ENCODE measurements at regions not wholly inside any gene's neighbourhood (a gene's known extent, or its start where the extent isn't known, plus 50 kb on each side); places are given as distances from the start of the nearest gene placed in this dataset.

- TF ChIP-seq CTCF (IDR thresholded peaks at IDR 0.05; ENCODE audit: unreplicated experiment), result no peak
- Mint-ChIP-seq H3K9me3 (ENCODE audit: low read depth) (no peaks in the 10 kb centered on the region), H3K27ac (no peak overlapping the region), H3K4me1 (ENCODE audit: low read depth) (no peaks in the 10 kb centered on the region), H3K27me3 (no peaks in the 10 kb centered on the region), H3K4me3 (ENCODE audit: low read depth) (no peak overlapping the region), H3K36me3 (ENCODE audit: insufficient read depth) (no peaks in the 10 kb centered on the region)
- DNase-seq (ENCODE audit: low spot score, unreplicated experiment), result no peak
Observed at GRCh38 chr5:110053824-110054223, 364.1 kb downstream of the MAN2A1 start.

- Mint-ChIP-seq H3K36me3 (ENCODE audit: insufficient read depth) (no peaks in the 10 kb centered on the region), H3K4me3 (ENCODE audit: low read depth) (no peak overlapping the region), H3K27me3 (no peaks in the 10 kb centered on the region), H3K27ac (no peak overlapping the region), H3K4me1 (ENCODE audit: low read depth) (no peaks in the 10 kb centered on the region), H3K9me3 (ENCODE audit: low read depth) (no peaks in the 10 kb centered on the region)
- DNase-seq (ENCODE audit: low spot score, unreplicated experiment), result no peak
- TF ChIP-seq CTCF (IDR thresholded peaks at IDR 0.05; ENCODE audit: unreplicated experiment), result no peak
Observed at GRCh38 chr5:110054240-110054639, 364.5 kb downstream of the MAN2A1 start.

- no peak overlapping the region for H3K27ac Mint-ChIP-seq
- H3K36me3 Mint-ChIP-seq (ENCODE audit: insufficient read depth), result no peaks in the 10 kb centered on the region
- no peak for DNase-seq (ENCODE audit: low spot score, unreplicated experiment)
- TF ChIP-seq CTCF (IDR thresholded peaks at IDR 0.05; ENCODE audit: unreplicated experiment), result no peak
- no peaks in the 10 kb centered on the region for H3K9me3 Mint-ChIP-seq (ENCODE audit: low read depth)
- no peaks in the 10 kb centered on the region for H3K27me3 Mint-ChIP-seq
- no peaks in the 10 kb centered on the region for H3K4me1 Mint-ChIP-seq (ENCODE audit: low read depth)
- H3K4me3 Mint-ChIP-seq (ENCODE audit: low read depth), result no peak overlapping the region
Observed at GRCh38 chr5:110055302-110055701, 365.6 kb downstream of the MAN2A1 start.

DNA sequence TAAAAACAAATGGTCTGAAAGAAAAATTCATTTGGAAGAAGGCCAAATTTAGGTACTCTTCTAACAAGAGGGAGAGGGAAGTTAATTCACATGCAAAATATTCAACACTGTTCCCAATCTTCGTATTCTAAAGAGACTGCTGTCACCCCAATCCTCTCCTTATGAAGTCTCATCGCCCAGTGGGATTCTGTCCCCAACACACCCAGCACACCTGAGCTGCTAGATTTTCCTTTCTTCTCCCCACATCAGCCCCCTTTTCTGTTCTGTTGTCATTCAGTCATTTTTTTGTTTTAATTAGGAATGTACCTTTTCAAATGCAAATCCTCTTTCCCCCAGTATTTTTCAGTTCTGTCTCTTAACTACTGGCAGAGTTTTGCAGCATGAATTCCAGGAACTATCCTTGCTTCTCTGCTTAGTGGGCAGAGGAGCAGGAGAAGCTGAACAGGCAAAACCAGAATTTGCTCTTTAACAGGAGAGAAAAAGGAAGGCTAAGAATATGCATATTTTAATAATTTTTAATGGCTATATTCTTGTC lies 366.9 kb downstream of the MAN2A1 start:
- H3K36me3 Mint-ChIP-seq (ENCODE audit: insufficient read depth), result no peaks in the 10 kb centered on the region
- no peak overlapping the region for H3K27ac Mint-ChIP-seq
- H3K9me3 Mint-ChIP-seq (ENCODE audit: low read depth), result peaks cover 3% of the 10 kb centered on the region
- no peak for TF ChIP-seq CTCF (IDR thresholded peaks at IDR 0.05; ENCODE audit: unreplicated experiment)
- no peaks in the 10 kb centered on the region for H3K4me1 Mint-ChIP-seq (ENCODE audit: low read depth)
- DNase-seq (ENCODE audit: low spot score, unreplicated experiment), result no peak
- no peak overlapping the region for H3K4me3 Mint-ChIP-seq (ENCODE audit: low read depth)
- no peaks in the 10 kb centered on the region for H3K27me3 Mint-ChIP-seq

DNA sequence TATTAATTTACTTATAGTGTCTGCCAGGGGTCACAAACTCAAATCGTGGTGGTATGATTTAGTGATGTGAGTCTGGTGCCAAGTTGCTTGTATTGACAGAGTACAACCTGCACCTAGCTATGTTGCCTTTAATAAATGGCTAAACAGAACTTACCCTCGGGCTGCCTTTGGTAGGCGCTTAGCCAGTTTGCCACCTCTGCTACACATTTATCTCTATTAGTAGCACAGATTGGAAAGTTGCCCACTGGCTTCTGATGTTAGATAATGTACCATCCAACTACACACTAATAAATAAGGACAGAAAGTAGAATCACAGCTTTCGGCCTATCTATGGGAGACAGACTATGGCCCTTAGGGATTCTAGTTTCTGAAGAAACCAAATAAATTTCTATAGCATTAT lies 368.4 kb downstream of the MAN2A1 start:
- peaks cover 3% of the 10 kb centered on the region for H3K9me3 Mint-ChIP-seq (ENCODE audit: low read depth)
- DNase-seq (ENCODE audit: low spot score, unreplicated experiment), result no peak
- H3K36me3 Mint-ChIP-seq (ENCODE audit: insufficient read depth), result no peaks in the 10 kb centered on the region
- peaks cover 9% of the 10 kb centered on the region for H3K4me1 Mint-ChIP-seq (ENCODE audit: low read depth)
- no peak for TF ChIP-seq CTCF (IDR thresholded peaks at IDR 0.05; ENCODE audit: unreplicated experiment)
- H3K27me3 Mint-ChIP-seq, result no peaks in the 10 kb centered on the region
- no peak overlapping the region for H3K4me3 Mint-ChIP-seq (ENCODE audit: low read depth)
- H3K27ac Mint-ChIP-seq, result no peak overlapping the region
